ENCODE measurements at regions not wholly inside any gene's neighbourhood (a gene's known extent, or its start where the extent isn't known, plus 50 kb on each side); places are given as distances from the start of the nearest gene placed in this dataset.

DNA sequence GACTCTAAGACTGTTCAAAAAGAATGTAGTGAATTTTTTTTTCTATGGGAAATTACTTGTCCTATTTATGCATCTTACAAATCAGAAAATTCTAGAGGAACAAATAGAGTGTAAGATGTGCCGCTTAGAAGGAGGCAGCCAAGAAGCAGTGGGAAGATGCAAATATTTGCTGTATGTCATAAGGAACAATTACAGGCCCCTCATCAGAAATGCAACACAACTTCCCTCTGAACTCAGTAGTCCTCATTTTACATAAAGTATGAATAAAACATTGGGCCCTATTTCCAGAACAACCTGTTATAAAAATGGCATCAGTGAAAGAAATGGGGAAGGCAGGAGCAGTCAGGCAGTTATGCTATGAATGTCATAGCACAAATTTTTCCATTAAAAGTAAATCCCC lies 50.7 kb upstream of the SCG2 start:
- intact Hi-C loops (cut with DNase I) = no loop called here
- TF ChIP-seq, protein P1, sequence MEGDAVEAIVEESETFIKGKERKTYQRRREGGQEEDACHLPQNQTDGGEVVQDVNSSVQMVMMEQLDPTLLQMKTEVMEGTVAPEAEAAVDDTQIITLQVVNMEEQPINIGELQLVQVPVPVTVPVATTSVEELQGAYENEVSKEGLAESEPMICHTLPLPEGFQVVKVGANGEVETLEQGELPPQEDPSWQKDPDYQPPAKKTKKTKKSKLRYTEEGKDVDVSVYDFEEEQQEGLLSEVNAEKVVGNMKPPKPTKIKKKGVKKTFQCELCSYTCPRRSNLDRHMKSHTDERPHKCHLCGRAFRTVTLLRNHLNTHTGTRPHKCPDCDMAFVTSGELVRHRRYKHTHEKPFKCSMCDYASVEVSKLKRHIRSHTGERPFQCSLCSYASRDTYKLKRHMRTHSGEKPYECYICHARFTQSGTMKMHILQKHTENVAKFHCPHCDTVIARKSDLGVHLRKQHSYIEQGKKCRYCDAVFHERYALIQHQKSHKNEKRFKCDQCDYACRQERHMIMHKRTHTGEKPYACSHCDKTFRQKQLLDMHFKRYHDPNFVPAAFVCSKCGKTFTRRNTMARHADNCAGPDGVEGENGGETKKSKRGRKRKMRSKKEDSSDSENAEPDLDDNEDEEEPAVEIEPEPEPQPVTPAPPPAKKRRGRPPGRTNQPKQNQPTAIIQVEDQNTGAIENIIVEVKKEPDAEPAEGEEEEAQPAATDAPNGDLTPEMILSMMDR (IDR thresholded peaks at IDR 0.05) = no peak
- TF ChIP-seq POLR2A (IDR thresholded peaks at IDR 0.05) = no peak
- DNase-seq = no peak

DNA sequence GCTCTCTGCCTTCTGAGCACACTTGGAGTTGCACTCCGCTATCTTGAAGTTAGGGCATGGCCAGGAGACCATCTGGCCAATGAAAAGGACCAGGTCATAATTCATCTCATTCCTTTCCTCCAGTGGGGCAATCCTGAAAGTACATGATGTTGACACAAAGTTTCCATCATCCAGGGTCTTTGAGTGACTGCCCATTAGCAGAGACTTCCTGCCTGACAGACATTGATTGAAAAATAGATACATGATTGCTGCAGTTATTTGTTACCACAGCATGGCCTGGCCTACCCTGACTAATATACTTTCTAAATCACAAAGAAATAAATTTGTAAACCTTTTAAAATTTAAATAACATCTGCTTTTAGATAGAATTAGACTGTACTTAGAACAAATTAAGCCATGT lies 50.0 kb upstream of the SCG2 start:
- DNase-seq = no peak
- TF ChIP-seq, protein P1 (IDR thresholded peaks at IDR 0.05) = no peak
- no peak for TF ChIP-seq POLR2A (IDR thresholded peaks at IDR 0.05)
- Histone ChIP-seq H3K4me1 (no peaks in the 10 kb centered on the region), H3K27me3 (no peaks in the 10 kb centered on the region), H3K27ac (no peak overlapping the region), H3K9me3 (no peaks in the 10 kb centered on the region), H3K4me3 (no peak overlapping the region), H3K36me3 (no peaks in the 10 kb centered on the region)
- intact Hi-C loops (cut with DNase I) = no loop called here
- WGBS (ENCODE audit: insufficient coverage, low coverage, low lambda C conversion rate, missing lambda C conversion rate) = 88% methylated on average over 1 of the region's 1 CpG
- ATAC-seq = no peak

More for the DNA sequence above, 50.7 kb upstream of the SCG2 start:
- Histone ChIP-seq H3K4me1 (no peaks in the 10 kb centered on the region), H3K4me3 (no peak overlapping the region), H3K27ac (no peak overlapping the region), H3K27me3 (no peaks in the 10 kb centered on the region), H3K36me3 (no peaks in the 10 kb centered on the region), H3K9me3 (no peaks in the 10 kb centered on the region)
- ATAC-seq = no peak
- WGBS (ENCODE audit: insufficient coverage, low coverage, low lambda C conversion rate, missing lambda C conversion rate) = 81% methylated on average over 1 of the region's 1 CpG

Measured in right lobe of liver (tissue), 6 donors.